ENCODE measurements at regions not wholly inside any gene's neighbourhood (a gene's known extent, or its start where the extent isn't known, plus 50 kb on each side); places are given as distances from the start of the nearest gene placed in this dataset.

GRCh38 chr16:73615071-73615940 is 567.4 kb upstream of the ZFHX3 start:
- Mint-ChIP-seq H3K4me1 (ENCODE audit: low read depth) (no peaks in the 10 kb centered on the region), H3K27me3 (peaks cover 13% of the 10 kb centered on the region), H3K9me3 (no peaks in the 10 kb centered on the region), H3K36me3 (ENCODE audit: low read depth) (no peaks in the 10 kb centered on the region), H3K27ac (no peak overlapping the region), H3K4me3 (no peak overlapping the region)
- ChIA-PET POLR2A (no interaction called here), CTCF (no interaction called here)
- no peak for ATAC-seq
- no peak for DNase-seq
- intact Hi-C loops (cut with micrococcal nuclease): no loop called here
- no peak for TF ChIP-seq CTCF (IDR thresholded peaks at IDR 0.05)

GRCh38 chr16:73614131-73614530 is 566.2 kb upstream of the ZFHX3 start:
- DNase-seq (no peak), ATAC-seq (no peak)
- Mint-ChIP-seq H3K27ac (no peak overlapping the region), H3K4me3 (no peak overlapping the region), H3K36me3 (ENCODE audit: low read depth) (no peaks in the 10 kb centered on the region), H3K4me1 (ENCODE audit: low read depth) (no peaks in the 10 kb centered on the region), H3K27me3 (peaks cover 11% of the 10 kb centered on the region), H3K9me3 (no peaks in the 10 kb centered on the region)
- POLR2A ChIA-PET: interaction anchor here (0.5 kb wide), 1 partner anchor 252 kb away, joined by 3 read pairs; no protein-coding TSS in a partner anchor
- CTCF ChIA-PET: no interaction called here
- intact Hi-C loops (cut with micrococcal nuclease): no loop called here
- TF ChIP-seq CTCF (IDR thresholded peaks at IDR 0.05): no peak

GRCh38 chr16:73610605-73611156 is 562.8 kb upstream of the ZFHX3 start:
- POLR2A ChIA-PET: no interaction called here
- ATAC-seq: no peak

DNA sequence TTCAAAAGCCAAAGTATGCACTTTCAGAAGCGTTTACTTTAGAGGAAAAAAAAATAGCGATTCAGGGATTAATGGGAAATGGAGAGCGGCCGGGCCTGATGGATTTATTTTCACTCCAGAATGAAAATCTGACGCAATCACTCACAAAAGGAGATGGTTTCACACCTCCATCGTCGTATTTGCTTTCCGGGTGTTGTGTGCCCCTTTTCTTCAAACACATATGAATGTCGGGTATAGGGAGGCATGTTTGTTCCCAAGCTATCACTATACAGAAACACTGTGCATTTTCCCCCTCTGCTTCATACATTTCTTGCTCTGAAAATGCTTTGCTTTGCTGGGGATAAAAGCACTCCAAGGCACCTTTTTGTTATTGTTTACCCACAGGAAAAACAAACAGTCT is 562.2 kb upstream of the ZFHX3 start:
- Mint-ChIP-seq H3K4me3 (no peak overlapping the region), H3K4me1 (ENCODE audit: low read depth) (no peaks in the 10 kb centered on the region)

More at GRCh38 chr16:73610605-73611156, 562.8 kb upstream of the ZFHX3 start:
- H3K27ac Mint-ChIP-seq: no peak overlapping the region
- CTCF ChIA-PET: no interaction called here
- no peak overlapping the region for H3K4me3 Mint-ChIP-seq
- H3K4me1 Mint-ChIP-seq (ENCODE audit: low read depth): no peaks in the 10 kb centered on the region
- H3K27me3 Mint-ChIP-seq: peaks cover 11% of the 10 kb centered on the region
- TF ChIP-seq CTCF (IDR thresholded peaks at IDR 0.05): no peak
- no peaks in the 10 kb centered on the region for H3K36me3 Mint-ChIP-seq (ENCODE audit: low read depth)
- intact Hi-C loops (cut with micrococcal nuclease): no loop called here
- H3K9me3 Mint-ChIP-seq: no peaks in the 10 kb centered on the region
- DNase-seq: no peak

More for the DNA sequence above, 562.2 kb upstream of the ZFHX3 start:
- Mint-ChIP-seq H3K36me3 (ENCODE audit: low read depth) (no peaks in the 10 kb centered on the region), H3K27me3 (peaks cover 11% of the 10 kb centered on the region), H3K27ac (no peak overlapping the region), H3K9me3 (no peaks in the 10 kb centered on the region)
- POLR2A ChIA-PET: no interaction called here
- TF ChIP-seq CTCF (IDR thresholded peaks at IDR 0.05): no peak
- intact Hi-C loops (cut with micrococcal nuclease): no loop called here
- DNase-seq (no peak), ATAC-seq (no peak)
- CTCF ChIA-PET: no interaction called here
